Kasumi-1 (cell line): ENCODE measurements at regions not wholly inside any gene's neighbourhood (a gene's known extent, or its start where the extent isn't known, plus 50 kb on each side); places are given as distances from the start of the nearest gene placed in this dataset.
A peak's percentile ranks its signal among the peaks of the same experiment; 100 is the strongest.

Source experiments
- DNase-seq, 2 experiments: peaks; one replicate each; lab custom pipeline; 2025; lab: John Stamatoyannopoulos, UW

- no peak for DNase-seq
Measured at GRCh38 chr3:189500798-189501495, 130.2 kb upstream of the TP63 start.

GRCh38 chr3:189502256-189502655 lies 128.9 kb upstream of the TP63 start:
- no peak for DNase-seq

GRCh38 chr3:189502676-189503257 lies 128.4 kb upstream of the TP63 start:
- DNase-seq = no peak

GRCh38 chr3:189507856-189508255 lies 123.3 kb upstream of the TP63 start:
- peak; percentile 60 to 61 for DNase-seq

- no peak for DNase-seq
Measured at GRCh38 chr3:189508784-189509501, 122.2 kb upstream of the TP63 start.

GRCh38 chr3:189512039-189512438 lies 119.2 kb upstream of the TP63 start:
- peak; percentile 59 to 79 for DNase-seq

GRCh38 chr3:189512821-189513220 lies 118.4 kb upstream of the TP63 start:
- DNase-seq = no peak

- DNase-seq = no peak
Measured at GRCh38 chr3:189513281-189514117, 117.7 kb upstream of the TP63 start.

GRCh38 chr3:189516039-189516438 lies 115.2 kb upstream of the TP63 start:
- DNase-seq = no peak

- no peak for DNase-seq
Measured at GRCh38 chr3:189517981-189518380, 113.2 kb upstream of the TP63 start.

GRCh38 chr3:189519458-189519857 lies 111.7 kb upstream of the TP63 start:
- DNase-seq = no peak

GRCh38 chr3:189529468-189529867 lies 101.7 kb upstream of the TP63 start:
- DNase-seq = no peak

- DNase-seq = no peak
Measured at GRCh38 chr3:189529889-189530471, 101.2 kb upstream of the TP63 start.

- peak; percentile 2 to 3 for DNase-seq
Measured at GRCh38 chr3:189530822-189531221, 100.4 kb upstream of the TP63 start.

- DNase-seq = no peak
Measured at GRCh38 chr3:189531271-189531670, 99.9 kb upstream of the TP63 start.

GRCh38 chr3:189534531-189534930 lies 96.7 kb upstream of the TP63 start:
- no peak for DNase-seq

- DNase-seq = no peak
Measured at GRCh38 chr3:189537135-189537534, 94.1 kb upstream of the TP63 start.

- DNase-seq = no peak
Measured at GRCh38 chr3:189547448-189547847, 83.7 kb upstream of the TP63 start.

- DNase-seq = no peak
Measured at GRCh38 chr3:189548053-189548452, 83.1 kb upstream of the TP63 start.

GRCh38 chr3:189551007-189551406 lies 80.2 kb upstream of the TP63 start:
- DNase-seq = no peak

GRCh38 chr3:189554868-189555557 lies 76.2 kb upstream of the TP63 start:
- no peak for DNase-seq

- DNase-seq = no peak
Measured at GRCh38 chr3:189555558-189555881, 75.7 kb upstream of the TP63 start.
